Small intestine (tissue), 7 donors: ENCODE measurements at regions not wholly inside any gene's neighbourhood (a gene's known extent, or its start where the extent isn't known, plus 50 kb on each side); places are given as distances from the start of the nearest gene placed in this dataset.
"Not testable (repeated sequence)": the region's sequence is repeated elsewhere in the genome, so short reads cannot be mapped to it uniquely, and the experiment has no call there.

Experiments
- DNase-seq, 2 donors: peaks; one replicate each; pipeline versions ENCODE4 v3.0.0 to v3.0.0-alpha.2; 2013
- FAIRE-seq: peaks from 2 replicates; lab custom pipeline; 2012; peaks lifted over from hg19 to GRCh38; lab: Jason Lieb, UNC
- H3K27ac ChIP-seq, 3 donors: one replicate each; pipeline ENCODE4 v1.5.1; 2013; ENCODE audit warnings: low read length in 2 of 3, mild to moderate bottlenecking in 2 of 3, control low read depth in 1 of 3, inconsistent platforms in 1 of 3, low read depth in 1 of 3, moderate library complexity in 1 of 3
- H3K27me3 ChIP-seq, 3 donors: one replicate each; pipeline ENCODE4 v1.6.1; 2013; ENCODE audit warnings: low read length in 3 of 3, inconsistent platforms in 1 of 3; ENCODE audit not compliant: control insufficient read depth in 3 of 3, insufficient read depth in 3 of 3
- H3K36me3 ChIP-seq, 3 donors: one replicate each; pipeline ENCODE4 v1.6.1; 2013; ENCODE audit warnings: low read length in 3 of 3, inconsistent platforms in 1 of 3, low read depth in 1 of 3, mild to moderate bottlenecking in 1 of 3, moderate library complexity in 1 of 3; ENCODE audit not compliant: control insufficient read depth in 3 of 3, insufficient read depth in 2 of 3
- H3K4me1 ChIP-seq, 3 donors: one replicate each; pipeline ENCODE4 v1.6.1; 2013; ENCODE audit warnings: low read length in 2 of 3, inconsistent platforms in 1 of 3, low read depth in 1 of 3, mild to moderate bottlenecking in 1 of 3, moderate library complexity in 1 of 3; ENCODE audit not compliant: control insufficient read depth in 3 of 3, insufficient read depth in 2 of 3
- H3K4me3 ChIP-seq, 3 donors: one replicate each; pipeline ENCODE4 v1.5.1; 2013; ENCODE audit warnings: low read length in 3 of 3, control low read depth in 1 of 3, inconsistent platforms in 1 of 3, low read depth in 1 of 3, mild to moderate bottlenecking in 1 of 3, moderate library complexity in 1 of 3
- H3K9me3 ChIP-seq, 2 donors: one replicate each; pipeline ENCODE4 v1.6.1; 2013; ENCODE audit warnings: low read depth in 1 of 2, low read length in 1 of 2; ENCODE audit not compliant: control insufficient read depth in 2 of 2, insufficient read depth in 1 of 2
- WGBS, 3 donors: extraction: QIAGEN DNeasy Blood & Tissue Kit; methylation state at CpG; one replicate each; pipeline ENCODE4 v1.1.7; 2013; 5-methylcytosine and 5-hydroxymethylcytosine counted together
- donor health status: healthy with polysubstance abuse.
- donor health status: control.
- donor health status: control.
- donor health status: Bipolar disorder and iron deficiency.
- donor health status: healthy.

DNA sequence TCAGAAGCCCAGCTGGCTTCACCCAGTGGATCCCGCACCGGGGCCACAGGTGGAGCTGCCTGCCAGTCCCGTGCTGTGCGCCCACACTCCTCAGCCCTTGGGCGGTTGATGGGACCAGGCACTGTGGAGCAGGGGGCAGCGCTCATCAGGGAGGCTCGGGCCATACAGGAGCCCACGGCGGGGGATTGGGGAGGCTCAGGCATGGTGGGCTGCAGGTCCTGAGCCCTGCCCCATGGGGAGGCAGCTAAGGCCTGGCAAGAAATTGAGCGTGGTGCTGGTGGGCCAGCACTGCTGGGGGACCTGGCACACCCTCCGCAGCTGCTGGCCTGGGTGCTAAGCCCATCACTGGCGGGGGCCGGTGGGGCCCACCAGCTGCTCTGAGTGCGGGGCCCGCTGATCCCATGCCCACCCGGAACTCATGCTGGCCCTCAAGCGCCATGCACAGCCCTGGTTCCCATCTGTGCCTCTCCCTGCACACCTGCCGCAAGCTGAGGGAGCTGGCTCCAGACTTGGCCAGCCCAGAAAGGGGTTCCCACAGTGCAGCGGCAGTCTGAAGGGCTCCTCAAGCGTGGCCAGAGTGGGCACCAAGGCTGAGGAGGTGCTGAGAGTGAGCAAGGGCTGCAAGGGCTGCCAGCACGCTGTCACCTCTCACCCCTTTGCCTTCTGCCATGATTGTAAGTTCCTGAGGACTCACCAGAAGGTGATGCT, 705.1 kb downstream of the STPG2 start:
- H3K27ac ChIP-seq, H3K27me3 ChIP-seq, DNase-seq, H3K36me3 ChIP-seq, H3K4me1 ChIP-seq, H3K4me3 ChIP-seq, FAIRE-seq: not testable (repeated sequence)
- peaks cover 0 to 11% of the 10 kb centered on the region in 2 donors for H3K9me3 ChIP-seq
- WGBS, 3 donors = 90 to 93% (median 91%) methylated on average over 20 to 21 of the region's 21 CpGs

DNA sequence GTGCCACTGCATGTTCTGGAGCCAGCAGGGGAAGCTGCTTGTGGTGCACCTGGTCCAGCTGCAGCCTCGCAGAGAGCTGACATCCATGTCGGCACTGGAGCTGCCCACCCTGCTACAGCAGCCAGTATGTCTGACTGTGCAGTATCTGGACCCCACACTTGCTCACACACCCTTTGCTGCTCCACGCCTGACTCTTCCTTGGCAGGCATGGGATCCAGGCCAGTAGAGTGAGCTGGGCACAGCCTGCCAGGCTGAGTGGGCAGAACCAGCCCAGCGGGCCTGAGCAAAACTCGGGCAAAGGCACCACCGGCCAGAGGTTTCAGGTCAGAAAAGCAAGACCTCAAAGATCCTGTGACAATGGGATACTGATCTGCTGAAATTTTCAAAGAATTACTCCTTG, 690.1 kb downstream of the STPG2 start:
- Histone ChIP-seq H3K36me3 (no peaks in the 10 kb centered on the region), H3K27ac (no peak overlapping the region), H3K4me3 (no peak overlapping the region), H3K27me3 (no peaks in the 10 kb centered on the region), H3K9me3 (peaks cover 0 to 27% of the 10 kb centered on the region in 2 donors), H3K4me1 (no peaks in the 10 kb centered on the region)
- FAIRE-seq (no peak), DNase-seq (no peak)
- 85 to 91% (median 89%) methylated on average over 6 of the region's 6 CpGs for WGBS, 3 donors

DNA sequence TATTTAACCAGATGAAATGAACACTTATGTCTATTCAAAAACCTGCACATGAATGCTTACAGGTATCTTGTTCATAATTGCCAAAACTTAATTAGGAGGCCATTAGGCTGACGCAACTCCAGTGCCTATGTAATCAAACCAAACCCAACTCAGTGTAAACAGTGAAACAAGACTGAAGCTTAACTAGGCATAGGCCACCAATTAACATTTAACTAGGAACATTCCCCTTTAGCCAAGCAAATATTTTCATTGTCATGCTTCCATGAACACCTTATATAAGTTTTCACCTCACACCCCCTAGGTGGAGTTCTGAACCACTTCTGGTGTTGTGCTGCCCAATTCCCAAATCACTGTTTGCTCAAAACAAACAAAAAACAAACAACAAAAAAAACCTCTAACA, 686.0 kb downstream of the STPG2 start:
- no peak for DNase-seq
- Histone ChIP-seq H3K9me3 (peaks cover 0 to 22% of the 10 kb centered on the region in 2 donors), H3K4me3 (no peak overlapping the region), H3K4me1 (no peaks in the 10 kb centered on the region), H3K27ac (no peak overlapping the region), H3K36me3 (no peaks in the 10 kb centered on the region), H3K27me3 (no peaks in the 10 kb centered on the region)
- WGBS, 3 donors = 15 to 36% (median 34%) methylated on average over 1 of the region's 1 CpG
- FAIRE-seq = no peak

DNA sequence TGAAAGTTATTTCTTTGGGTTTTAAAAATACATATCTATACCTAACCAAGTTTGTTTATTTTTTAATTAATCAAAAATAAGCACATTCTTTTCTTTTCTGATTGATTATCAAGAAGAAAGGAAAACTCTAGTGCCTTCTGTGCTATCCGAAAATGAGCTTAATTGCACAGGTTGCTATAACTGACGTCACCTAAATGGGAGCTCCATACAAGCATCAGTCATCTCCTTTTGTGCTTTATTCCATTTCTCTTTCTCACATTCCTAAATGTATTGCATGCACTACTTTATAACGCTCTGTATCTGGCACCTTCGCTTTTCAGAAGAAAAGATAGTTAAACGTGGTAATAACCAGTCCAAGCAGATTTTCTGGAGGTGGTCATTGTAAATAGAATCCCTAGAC, 675.0 kb downstream of the STPG2 start:
- FAIRE-seq (no peak), DNase-seq (no peak)
- no peaks in the 10 kb centered on the region for H3K27me3 ChIP-seq
- no peak overlapping the region for H3K4me3 ChIP-seq
- H3K9me3 ChIP-seq = no peaks in the 10 kb centered on the region
- 81 to 87% (median 85%) methylated on average over 5 of the region's 5 CpGs for WGBS, 3 donors
- no peak overlapping the region for H3K27ac ChIP-seq
- H3K4me1 ChIP-seq = no peaks in the 10 kb centered on the region
- no peaks in the 10 kb centered on the region for H3K36me3 ChIP-seq

DNA sequence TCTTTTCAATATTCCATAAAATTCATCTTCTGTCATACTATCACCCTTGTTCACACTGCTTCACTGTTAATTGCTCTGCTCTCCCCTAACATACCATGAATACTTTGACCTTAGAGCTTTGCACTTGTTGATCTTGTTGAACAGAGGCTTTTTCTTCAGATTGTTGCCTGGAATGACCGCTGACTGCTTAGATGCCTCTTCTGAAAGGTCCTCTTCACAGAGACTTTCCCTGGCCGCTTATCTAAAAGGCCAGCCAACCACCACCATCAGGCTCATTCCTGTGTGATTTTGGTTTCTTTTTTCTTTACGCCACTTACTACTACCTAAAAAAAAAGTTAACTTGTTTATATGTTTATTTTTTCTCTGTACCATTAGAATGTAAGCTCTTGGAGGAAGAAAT, 667.7 kb downstream of the STPG2 start:
- Histone ChIP-seq H3K27me3 (no peaks in the 10 kb centered on the region), H3K27ac (no peak overlapping the region), H3K36me3 (no peaks in the 10 kb centered on the region), H3K4me3 (no peak overlapping the region), H3K4me1 (no peaks in the 10 kb centered on the region), H3K9me3 (no peaks in the 10 kb centered on the region)
- DNase-seq = peak in 1 of 2 donors; percentile 5
- FAIRE-seq = no peak
- WGBS, 3 donors = 67 to 72% (median 70%) methylated on average over 3 of the region's 3 CpGs

DNA sequence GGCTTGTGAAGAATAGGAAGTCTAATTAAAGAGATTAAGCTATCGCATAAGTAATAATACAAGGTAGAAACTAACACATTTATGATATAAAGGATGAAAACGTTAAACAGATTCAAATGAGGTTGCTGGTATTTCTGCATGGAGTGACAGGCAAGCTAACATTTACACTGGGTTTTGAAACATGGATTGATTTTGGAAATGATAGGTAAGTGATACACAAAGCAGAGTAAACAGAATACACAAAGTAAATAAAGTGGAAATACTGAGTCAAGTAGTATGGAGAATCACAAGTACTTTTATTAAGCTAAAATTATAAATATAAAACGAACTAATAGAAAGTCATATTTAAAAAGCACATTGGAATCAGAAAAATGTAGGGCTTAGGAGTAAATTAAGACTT, 665.3 kb downstream of the STPG2 start:
- Histone ChIP-seq H3K36me3 (no peaks in the 10 kb centered on the region), H3K27me3 (no peaks in the 10 kb centered on the region), H3K9me3 (no peaks in the 10 kb centered on the region), H3K27ac (no peak overlapping the region), H3K4me1 (no peaks in the 10 kb centered on the region), H3K4me3 (no peak overlapping the region)
- WGBS, 3 donors = 82 to 89% (median 85%) methylated on average over 3 of the region's 3 CpGs
- no peak for DNase-seq
- no peak for FAIRE-seq

DNA sequence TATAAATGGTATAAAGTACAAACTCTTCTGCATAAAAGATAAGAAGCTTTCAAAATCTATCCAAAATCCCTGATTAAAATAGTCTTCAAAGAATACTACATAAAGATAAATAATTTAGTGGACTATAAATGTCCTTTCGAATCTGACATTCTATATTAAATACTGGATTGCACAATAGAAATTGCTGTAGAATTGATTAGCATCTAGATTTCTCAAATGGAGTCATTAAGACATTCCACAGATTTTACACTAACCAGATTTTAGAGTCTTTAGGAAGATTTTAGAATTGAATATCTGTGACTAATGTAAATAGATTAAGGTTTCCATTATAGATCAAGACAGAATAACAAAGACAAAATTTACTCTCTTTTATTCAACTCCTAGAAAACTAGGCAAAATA, 663.9 kb downstream of the STPG2 start:
- WGBS, 3 donors = 47 to 75% (median 47%) methylated on average over 1 of the region's 1 CpG
- FAIRE-seq = no peak
- H3K36me3 ChIP-seq = no peaks in the 10 kb centered on the region
- no peak overlapping the region for H3K4me3 ChIP-seq
- DNase-seq = no peak
- H3K9me3 ChIP-seq = no peaks in the 10 kb centered on the region
- H3K27me3 ChIP-seq = no peaks in the 10 kb centered on the region
- no peaks in the 10 kb centered on the region for H3K4me1 ChIP-seq
- H3K27ac ChIP-seq = no peak overlapping the region

DNA sequence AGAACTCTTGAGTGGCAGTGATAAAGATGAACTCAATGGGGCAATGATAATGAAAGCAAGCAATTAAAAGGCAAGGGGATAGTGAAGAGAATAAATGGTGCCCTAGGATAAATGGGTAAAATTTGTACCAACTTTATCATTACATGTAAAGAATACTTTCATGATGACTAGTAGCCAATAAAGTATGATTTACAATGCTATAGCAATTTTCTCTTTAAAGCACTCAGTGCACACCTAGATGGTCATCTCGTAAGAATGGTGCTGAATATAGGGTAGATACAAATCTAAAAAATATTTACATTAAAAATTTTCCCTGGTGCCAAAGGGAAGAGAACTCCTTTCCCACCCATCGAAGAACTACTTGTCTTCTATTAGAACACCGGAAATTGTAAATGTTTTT, 651.4 kb downstream of the STPG2 start:
- DNase-seq (no peak), FAIRE-seq (no peak)
- H3K36me3 ChIP-seq = no peaks in the 10 kb centered on the region
- no peaks in the 10 kb centered on the region for H3K27me3 ChIP-seq
- no peak overlapping the region for H3K4me3 ChIP-seq
- no peaks in the 10 kb centered on the region for H3K4me1 ChIP-seq
- 82 to 94% (median 85%) methylated on average over 3 of the region's 3 CpGs for WGBS, 3 donors
- no peaks in the 10 kb centered on the region for H3K9me3 ChIP-seq
- no peak overlapping the region for H3K27ac ChIP-seq
